ENCODE measurements at regions not wholly inside any gene's neighbourhood (a gene's known extent, or its start where the extent isn't known, plus 50 kb on each side); places are given as distances from the start of the nearest gene placed in this dataset.

DNA sequence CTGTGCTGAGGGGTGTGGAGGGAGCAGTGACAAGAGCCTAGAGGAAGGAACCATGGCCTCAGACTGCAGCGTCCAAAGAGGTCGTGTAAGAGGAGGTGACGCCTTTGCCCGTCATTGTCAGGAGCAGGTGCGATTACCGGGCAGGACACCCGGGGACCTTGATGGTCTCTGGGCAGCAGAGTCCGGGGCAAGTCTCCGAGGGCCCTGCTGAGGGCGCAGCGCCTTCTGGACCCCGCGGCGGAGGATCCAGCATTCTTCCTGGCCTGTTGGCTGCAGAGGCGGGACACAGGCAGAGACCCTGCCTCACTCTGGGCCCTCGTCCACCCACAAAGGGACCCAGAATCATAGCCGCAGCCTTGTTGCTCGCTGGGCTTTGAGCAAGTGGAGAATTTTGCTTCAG, 1168.8 kb downstream of the BRD1 start:
- H3K36me3 ChIP-seq, result no peaks in the 10 kb centered on the region
- TF ChIP-seq POLR2A (IDR thresholded peaks at IDR 0.05) (no peak), EP300 (IDR thresholded peaks at IDR 0.05) (no peak)
- peaks cover 0 to 14% (median 0%) of the 10 kb centered on the region in 3 donors for H3K27me3 ChIP-seq
- intact Hi-C loops (cut with DNase I; ENCODE audit: low total_unique reads), result loop anchor here (10.0 kb wide), 1 partner anchor 56 kb away; no protein-coding TSS in a partner anchor
- no peak overlapping the region for H3K27ac ChIP-seq
- no peaks in the 10 kb centered on the region for H3K4me1 ChIP-seq
- DNase-seq, result no peak
- H3K4me3 ChIP-seq, result no peak overlapping the region
- H3K9me3 ChIP-seq, result peaks cover 5 to 24% (median 17%) of the 10 kb centered on the region in 4 donors
- WGBS, 5 donors, result 89 to 93% (median 92%) methylated on average over 16 to 18 of the region's 18 CpGs

DNA sequence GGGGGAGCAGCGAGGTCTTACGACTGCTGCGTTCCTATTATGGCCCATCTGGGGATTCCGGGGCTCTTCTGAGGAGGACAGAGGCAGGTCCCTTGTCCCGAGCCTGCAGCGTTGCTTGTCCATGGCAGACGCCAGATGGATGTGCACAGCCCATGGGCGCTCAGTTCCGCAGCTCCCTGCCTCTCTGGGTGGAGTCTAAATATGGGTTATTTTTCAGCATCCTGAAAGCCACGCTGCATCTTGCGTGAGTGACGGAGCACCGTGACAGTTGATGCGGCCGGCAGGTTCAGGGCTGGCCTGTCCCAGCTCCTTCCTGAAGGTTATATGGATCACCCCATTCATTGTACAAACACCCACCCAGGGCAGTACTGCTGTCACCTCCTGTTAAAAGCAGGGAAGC, 1169.4 kb downstream of the BRD1 start:
- H3K36me3 ChIP-seq, result no peaks in the 10 kb centered on the region
- TF ChIP-seq POLR2A (IDR thresholded peaks at IDR 0.05) (no peak), EP300 (IDR thresholded peaks at IDR 0.05) (no peak), POLR2AphosphoS5 (IDR thresholded peaks at IDR 0.05) (no peak)
- TF ChIP-seq, protein P1, sequence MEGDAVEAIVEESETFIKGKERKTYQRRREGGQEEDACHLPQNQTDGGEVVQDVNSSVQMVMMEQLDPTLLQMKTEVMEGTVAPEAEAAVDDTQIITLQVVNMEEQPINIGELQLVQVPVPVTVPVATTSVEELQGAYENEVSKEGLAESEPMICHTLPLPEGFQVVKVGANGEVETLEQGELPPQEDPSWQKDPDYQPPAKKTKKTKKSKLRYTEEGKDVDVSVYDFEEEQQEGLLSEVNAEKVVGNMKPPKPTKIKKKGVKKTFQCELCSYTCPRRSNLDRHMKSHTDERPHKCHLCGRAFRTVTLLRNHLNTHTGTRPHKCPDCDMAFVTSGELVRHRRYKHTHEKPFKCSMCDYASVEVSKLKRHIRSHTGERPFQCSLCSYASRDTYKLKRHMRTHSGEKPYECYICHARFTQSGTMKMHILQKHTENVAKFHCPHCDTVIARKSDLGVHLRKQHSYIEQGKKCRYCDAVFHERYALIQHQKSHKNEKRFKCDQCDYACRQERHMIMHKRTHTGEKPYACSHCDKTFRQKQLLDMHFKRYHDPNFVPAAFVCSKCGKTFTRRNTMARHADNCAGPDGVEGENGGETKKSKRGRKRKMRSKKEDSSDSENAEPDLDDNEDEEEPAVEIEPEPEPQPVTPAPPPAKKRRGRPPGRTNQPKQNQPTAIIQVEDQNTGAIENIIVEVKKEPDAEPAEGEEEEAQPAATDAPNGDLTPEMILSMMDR (IDR thresholded peaks at IDR 0.05), result no peak
- no peak overlapping the region for H3K4me3 ChIP-seq
- H3K4me1 ChIP-seq, result no peaks in the 10 kb centered on the region
- intact Hi-C loops (cut with DNase I; ENCODE audit: low total_unique reads), result loop anchor here (10.0 kb wide), 1 partner anchor 57 kb away; no protein-coding TSS in a partner anchor
- no peak overlapping the region for H3K27ac ChIP-seq
- no peak for DNase-seq
- 86 to 93% (median 90%) methylated on average over 13 to 15 of the region's 15 CpGs for WGBS, 5 donors
- peaks cover 3 to 18% (median 10%) of the 10 kb centered on the region in 4 donors for H3K9me3 ChIP-seq
- H3K27me3 ChIP-seq, result peaks cover 0 to 14% (median 0%) of the 10 kb centered on the region in 3 donors

GRCh38 chr22:48654492-48654891, 1173.2 kb downstream of the BRD1 start:
- H3K27me3 ChIP-seq, result peaks cover 0 to 7% (median 0%) of the 10 kb centered on the region in 3 donors
- H3K27ac ChIP-seq, result no peak overlapping the region
- TF ChIP-seq, protein P1 (IDR thresholded peaks at IDR 0.05), result no peak
- no peak for TF ChIP-seq POLR2AphosphoS5 (IDR thresholded peaks at IDR 0.05)
- no peak for TF ChIP-seq EP300 (IDR thresholded peaks at IDR 0.05)
- no peak for TF ChIP-seq POLR2A (IDR thresholded peaks at IDR 0.05)
- peaks cover 0 to 10% (median 7%) of the 10 kb centered on the region in 4 donors for H3K9me3 ChIP-seq
- no peak overlapping the region for H3K4me3 ChIP-seq
- H3K36me3 ChIP-seq, result no peaks in the 10 kb centered on the region
- intact Hi-C loops (cut with DNase I; ENCODE audit: low total_unique reads), result loop anchor here (10.0 kb wide), 1 partner anchor 60 kb away; no protein-coding TSS in a partner anchor
- DNase-seq, result no peak
- WGBS, 5 donors, result 56 to 74% (median 70%) methylated on average over 9 of the region's 9 CpGs
- no peaks in the 10 kb centered on the region for H3K4me1 ChIP-seq

- no peak for TF ChIP-seq EP300 (IDR thresholded peaks at IDR 0.05)
- no peak for TF ChIP-seq POLR2AphosphoS5 (IDR thresholded peaks at IDR 0.05)
- TF ChIP-seq, protein P1 (IDR thresholded peaks at IDR 0.05), result no peak
- TF ChIP-seq POLR2A (IDR thresholded peaks at IDR 0.05), result no peak
- Histone ChIP-seq H3K4me1 (no peaks in the 10 kb centered on the region), H3K27ac (no peak overlapping the region), H3K9me3 (peaks cover 0 to 10% (median 7%) of the 10 kb centered on the region in 4 donors), H3K36me3 (no peaks in the 10 kb centered on the region), H3K27me3 (peaks cover 0 to 4% (median 0%) of the 10 kb centered on the region in 3 donors), H3K4me3 (no peak overlapping the region)
- no peak for DNase-seq
- WGBS, 5 donors, result 77 to 94% (median 85%) methylated on average over 3 to 18 of the region's 18 CpGs
- intact Hi-C loops (cut with DNase I; ENCODE audit: low total_unique reads), result loop anchor here (10.0 kb wide), 1 partner anchor 61 kb away; no protein-coding TSS in a partner anchor
These were observed 1173.7 kb downstream of the BRD1 start for GRCh38 chr22:48653929-48654328.

DNA sequence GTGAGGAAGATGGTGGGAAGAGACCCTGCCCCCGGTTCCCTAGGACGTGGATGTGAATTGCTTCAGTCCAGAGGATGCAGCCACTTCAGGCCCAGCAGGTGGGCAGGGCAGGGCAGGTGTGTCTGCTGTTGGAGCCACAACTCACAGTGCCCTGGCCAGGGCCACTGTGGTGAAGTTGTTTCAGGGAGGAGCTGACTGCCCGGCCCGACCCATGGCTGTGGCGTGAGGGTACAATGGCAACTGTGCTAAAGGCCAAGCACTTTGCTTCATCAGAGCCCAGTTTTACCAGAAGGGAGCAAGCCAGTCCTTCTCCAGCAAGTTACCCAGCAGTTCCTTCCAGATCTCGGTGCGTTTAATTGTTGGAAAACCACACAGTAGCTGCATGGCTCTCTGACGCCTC, 1174.4 kb downstream of the BRD1 start:
- intact Hi-C loops (cut with DNase I; ENCODE audit: low total_unique reads), result loop anchor here (10.0 kb wide), 1 partner anchor 61 kb away; no protein-coding TSS in a partner anchor
- Histone ChIP-seq H3K4me3 (no peak overlapping the region), H3K36me3 (no peaks in the 10 kb centered on the region), H3K27me3 (peaks cover 0 to 4% (median 0%) of the 10 kb centered on the region in 3 donors), H3K4me1 (no peaks in the 10 kb centered on the region), H3K27ac (no peak overlapping the region), H3K9me3 (peaks cover 0 to 10% (median 7%) of the 10 kb centered on the region in 4 donors)
- no peak for TF ChIP-seq EP300 (IDR thresholded peaks at IDR 0.05)
- no peak for TF ChIP-seq POLR2AphosphoS5 (IDR thresholded peaks at IDR 0.05)
- no peak for DNase-seq
- 54 to 80% (median 73%) methylated on average over 6 to 8 of the region's 8 CpGs for WGBS, 5 donors
